Body of pancreas (tissue), 4 donors: ENCODE measurements at regions not wholly inside any gene's neighbourhood (a gene's known extent, or its start where the extent isn't known, plus 50 kb on each side); places are given as distances from the start of the nearest gene placed in this dataset.

Experiments used
- POLR2A ChIP-seq, 3 donors: fragments of 450-650 bp; IDR thresholded peaks; one replicate each; pipeline ENCODE4 v1.6.1; 2016; ENCODE audit warnings: antibody characterized with exemption in 3 of 3, mild to moderate bottlenecking in 2 of 3
- TF ChIP-seq, protein P1 (sequence below), 7 experiments: fragments of 450-650 bp in 4 of 7; fragments of 200-600 bp in 3 of 7; sonication (generic) in 3 of 7; IDR thresholded peaks; one replicate each; pipeline ENCODE4 v1.5.1; 2016 to 2019; ENCODE audit warnings: antibody characterized with exemption in 7 of 7

DNA sequence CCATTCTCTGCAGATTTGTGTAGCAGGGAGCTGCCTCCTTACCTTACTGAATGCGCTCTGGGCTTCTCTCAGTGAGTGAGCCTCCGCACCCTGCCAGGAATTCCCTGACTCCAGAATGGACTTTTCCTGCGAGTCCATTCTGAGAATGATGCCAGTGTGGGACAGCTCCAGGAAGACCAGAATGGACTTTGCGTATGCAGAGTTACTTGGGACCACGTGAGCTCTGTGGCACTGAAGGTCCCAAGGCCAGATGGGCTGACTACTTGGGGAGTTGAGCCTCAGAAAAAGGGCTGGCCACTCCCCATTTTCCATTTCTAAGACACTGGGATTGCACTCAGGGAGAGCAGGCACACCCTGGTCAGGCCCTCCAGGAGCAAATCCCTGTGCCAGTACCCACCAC, 324.7 kb upstream of the ZMIZ1 start:
- TF ChIP-seq, protein P1, sequence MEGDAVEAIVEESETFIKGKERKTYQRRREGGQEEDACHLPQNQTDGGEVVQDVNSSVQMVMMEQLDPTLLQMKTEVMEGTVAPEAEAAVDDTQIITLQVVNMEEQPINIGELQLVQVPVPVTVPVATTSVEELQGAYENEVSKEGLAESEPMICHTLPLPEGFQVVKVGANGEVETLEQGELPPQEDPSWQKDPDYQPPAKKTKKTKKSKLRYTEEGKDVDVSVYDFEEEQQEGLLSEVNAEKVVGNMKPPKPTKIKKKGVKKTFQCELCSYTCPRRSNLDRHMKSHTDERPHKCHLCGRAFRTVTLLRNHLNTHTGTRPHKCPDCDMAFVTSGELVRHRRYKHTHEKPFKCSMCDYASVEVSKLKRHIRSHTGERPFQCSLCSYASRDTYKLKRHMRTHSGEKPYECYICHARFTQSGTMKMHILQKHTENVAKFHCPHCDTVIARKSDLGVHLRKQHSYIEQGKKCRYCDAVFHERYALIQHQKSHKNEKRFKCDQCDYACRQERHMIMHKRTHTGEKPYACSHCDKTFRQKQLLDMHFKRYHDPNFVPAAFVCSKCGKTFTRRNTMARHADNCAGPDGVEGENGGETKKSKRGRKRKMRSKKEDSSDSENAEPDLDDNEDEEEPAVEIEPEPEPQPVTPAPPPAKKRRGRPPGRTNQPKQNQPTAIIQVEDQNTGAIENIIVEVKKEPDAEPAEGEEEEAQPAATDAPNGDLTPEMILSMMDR (IDR thresholded peaks at IDR 0.05), result no peak
- no peak for TF ChIP-seq POLR2A (IDR thresholded peaks at IDR 0.05)
